OCI-LY3 (cell line): ENCODE measurements at regions not wholly inside any gene's neighbourhood (a gene's known extent, or its start where the extent isn't known, plus 50 kb on each side); places are given as distances from the start of the nearest gene placed in this dataset.

Experiments
- H2AFZ ChIP-seq: fragments of 200-600, 300-600 bp; shearing (Covaris generic); 2 replicates; pipeline ENCODE4 v1.6.0; 2014; ENCODE audit warnings: antibody characterized with exemption, low read depth, low read length
- H3K27ac ChIP-seq: fragments of 200-600, 300-600 bp; sonication (generic); 2 replicates; pipeline ENCODE4 v1.5.1; 2014; ENCODE audit warnings: mild to moderate bottlenecking, low read length, moderate library complexity, mixed read lengths
- H3K27me3 ChIP-seq: fragments of 200-600, 300-600 bp; sonication (generic); 2 replicates; pipeline ENCODE4 v1.6.1; 2014; ENCODE audit warnings: low read depth, low read length, mixed read lengths
- H3K36me3 ChIP-seq: fragments of 200-600, 300-600 bp; sonication (generic); replicated peaks from 2 replicates; pipeline ENCODE3; 2014; ENCODE audit warnings: low read depth, low read length, mixed read lengths
- H3K4me1 ChIP-seq: fragments of 300-600, 200-600 bp; sonication (generic); 2 replicates; pipeline ENCODE4 v1.6.1; 2014; ENCODE audit warnings: low read length, mixed read lengths
- H3K4me2 ChIP-seq: fragments of 200-600, 300-600 bp; sonication (generic); 2 replicates; pipeline ENCODE4 v1.6.1; 2014; ENCODE audit warnings: low read length, mixed read lengths
- H3K4me3 ChIP-seq: fragments of 300-600, 200-600 bp; sonication (generic); 2 replicates; pipeline ENCODE4 v1.5.1; 2014; ENCODE audit warnings: antibody characterized with exemption, mild to moderate bottlenecking, low read length, moderate library complexity
- H3K79me2 ChIP-seq: fragments of 300-600, 200-600 bp; shearing (Covaris generic); 2 replicates; pipeline ENCODE4 v1.6.1; 2014; ENCODE audit warnings: mild to moderate bottlenecking, low read length, mixed read lengths
- H3K9ac ChIP-seq: fragments of 300-600, 200-600 bp; shearing (Covaris generic); 2 replicates; pipeline ENCODE4 v1.6.0; 2014; ENCODE audit warnings: mild to moderate bottlenecking, low read length, moderate library complexity
- H3K9me3 ChIP-seq: fragments of 200-600, 300-600 bp; shearing (Covaris generic); 2 replicates; pipeline ENCODE4 v1.6.1; 2014; ENCODE audit warnings: low read length, mixed read lengths; ENCODE audit not compliant: insufficient read depth
- H4K20me1 ChIP-seq: fragments of 200-600, 300-600 bp; sonication (generic); 2 replicates; pipeline ENCODE4 v1.6.1; 2016; ENCODE audit warnings: low read length, mixed read lengths; ENCODE audit not compliant: insufficient read depth
- EZH2phosphoT487 ChIP-seq: fragments of 200-600 bp; shearing (Covaris generic); IDR thresholded peaks from 2 replicates; pipeline ENCODE4 v1.6.1; 2018; ENCODE audit warnings: antibody characterized with exemption, mixed run types, low read depth
- TF ChIP-seq, protein P1 (sequence below): fragments of 200-600, 300-600 bp; sonication (generic); IDR thresholded peaks from 2 replicates; pipeline ENCODE4 v1.5.1; 2014; ENCODE audit warnings: antibody characterized with exemption, low read length, low read depth

GRCh38 chr7:115195208-115195607 lies 273.3 kb downstream of the MDFIC start:
- no peaks in the 10 kb centered on the region for H3K4me1 ChIP-seq
- H3K79me2 ChIP-seq: no peaks in the 10 kb centered on the region
- H3K4me3 ChIP-seq: no peak overlapping the region
- no peaks in the 10 kb centered on the region for H4K20me1 ChIP-seq
- H3K9ac ChIP-seq: no peak overlapping the region
- no peak overlapping the region for H2AFZ ChIP-seq
- no peak overlapping the region for H3K4me2 ChIP-seq
- H3K9me3 ChIP-seq: no peaks in the 10 kb centered on the region; the same call in 1 of the 2 replicates
- no peak for TF ChIP-seq EZH2phosphoT487
- TF ChIP-seq, protein P1, sequence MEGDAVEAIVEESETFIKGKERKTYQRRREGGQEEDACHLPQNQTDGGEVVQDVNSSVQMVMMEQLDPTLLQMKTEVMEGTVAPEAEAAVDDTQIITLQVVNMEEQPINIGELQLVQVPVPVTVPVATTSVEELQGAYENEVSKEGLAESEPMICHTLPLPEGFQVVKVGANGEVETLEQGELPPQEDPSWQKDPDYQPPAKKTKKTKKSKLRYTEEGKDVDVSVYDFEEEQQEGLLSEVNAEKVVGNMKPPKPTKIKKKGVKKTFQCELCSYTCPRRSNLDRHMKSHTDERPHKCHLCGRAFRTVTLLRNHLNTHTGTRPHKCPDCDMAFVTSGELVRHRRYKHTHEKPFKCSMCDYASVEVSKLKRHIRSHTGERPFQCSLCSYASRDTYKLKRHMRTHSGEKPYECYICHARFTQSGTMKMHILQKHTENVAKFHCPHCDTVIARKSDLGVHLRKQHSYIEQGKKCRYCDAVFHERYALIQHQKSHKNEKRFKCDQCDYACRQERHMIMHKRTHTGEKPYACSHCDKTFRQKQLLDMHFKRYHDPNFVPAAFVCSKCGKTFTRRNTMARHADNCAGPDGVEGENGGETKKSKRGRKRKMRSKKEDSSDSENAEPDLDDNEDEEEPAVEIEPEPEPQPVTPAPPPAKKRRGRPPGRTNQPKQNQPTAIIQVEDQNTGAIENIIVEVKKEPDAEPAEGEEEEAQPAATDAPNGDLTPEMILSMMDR: no peak
- no peaks in the 10 kb centered on the region for H3K27me3 ChIP-seq
- no peak overlapping the region for H3K27ac ChIP-seq
- no peaks in the 10 kb centered on the region for H3K36me3 ChIP-seq

- H3K4me1 ChIP-seq: no peaks in the 10 kb centered on the region
- no peak overlapping the region for H3K4me3 ChIP-seq
- no peak for TF ChIP-seq EZH2phosphoT487
- TF ChIP-seq, protein P1: no peak
- no peak overlapping the region for H3K4me2 ChIP-seq
- no peak overlapping the region for H3K9ac ChIP-seq
- no peaks in the 10 kb centered on the region for H3K79me2 ChIP-seq
- H3K9me3 ChIP-seq: no peaks in the 10 kb centered on the region; the same call in 1 of the 2 replicates
- no peaks in the 10 kb centered on the region for H3K36me3 ChIP-seq
- no peak overlapping the region for H3K27ac ChIP-seq
- H3K27me3 ChIP-seq: no peaks in the 10 kb centered on the region
- no peak overlapping the region for H2AFZ ChIP-seq
- no peaks in the 10 kb centered on the region for H4K20me1 ChIP-seq
Measured at GRCh38 chr7:115191526-115191925, 269.6 kb downstream of the MDFIC start.

GRCh38 chr7:115183431-115184057 lies 261.6 kb downstream of the MDFIC start:
- Histone ChIP-seq H3K4me3 (no peak overlapping the region), H3K9me3 (no peaks in the 10 kb centered on the region), H3K27ac (no peak overlapping the region), H2AFZ (no peak overlapping the region), H4K20me1 (no peaks in the 10 kb centered on the region), H3K79me2 (no peaks in the 10 kb centered on the region), H3K36me3 (no peaks in the 10 kb centered on the region), H3K9ac (no peak overlapping the region), H3K4me2 (no peak overlapping the region), H3K4me1 (peaks cover 7% of the 10 kb centered on the region), H3K27me3 (no peaks in the 10 kb centered on the region)
- TF ChIP-seq, protein P1: no peak
- no peak for TF ChIP-seq EZH2phosphoT487

- Histone ChIP-seq H3K36me3 (no peaks in the 10 kb centered on the region), H3K4me3 (no peak overlapping the region), H3K4me2 (no peak overlapping the region), H3K27me3 (no peaks in the 10 kb centered on the region), H3K9ac (no peak overlapping the region), H3K9me3 (no peaks in the 10 kb centered on the region), H4K20me1 (no peaks in the 10 kb centered on the region), H3K79me2 (no peaks in the 10 kb centered on the region), H3K4me1 (peaks cover 7% of the 10 kb centered on the region), H2AFZ (no peak overlapping the region), H3K27ac (no peak overlapping the region)
- TF ChIP-seq, protein P1: no peak
- no peak for TF ChIP-seq EZH2phosphoT487
Measured at GRCh38 chr7:115178835-115179234, 256.9 kb downstream of the MDFIC start.
